GM18502 (cell line): ENCODE measurements at regions not wholly inside any gene's neighbourhood (a gene's known extent, or its start where the extent isn't known, plus 50 kb on each side); places are given as distances from the start of the nearest gene placed in this dataset.
"Not testable (repeated sequence)": the region's sequence is repeated elsewhere in the genome, so short reads cannot be mapped to it uniquely, and the experiment has no call there.

ENCODE experiments used
- ATAC-seq: cut with Tn5 transposase; IDR thresholded peaks from one replicate; pipeline ENCODE4 v1.9.1; 2021; ENCODE audit warnings: mild to moderate bottlenecking; ENCODE audit not compliant: unreplicated experiment, poor library complexity

GRCh38 chr2:154577390-154577789, 121.1 kb upstream of the KCNJ3 start:
- ATAC-seq = no peak

- no peak for ATAC-seq
These were observed 117.7 kb upstream of the KCNJ3 start for GRCh38 chr2:154580767-154581166.

- not testable (repeated sequence) for ATAC-seq
These were observed 115.8 kb upstream of the KCNJ3 start for GRCh38 chr2:154582694-154583093.

GRCh38 chr2:154583274-154583673, 115.2 kb upstream of the KCNJ3 start:
- ATAC-seq = not testable (repeated sequence)

GRCh38 chr2:154587739-154588138, 110.8 kb upstream of the KCNJ3 start:
- no peak for ATAC-seq

- no peak for ATAC-seq
These were observed 109.7 kb upstream of the KCNJ3 start for GRCh38 chr2:154588838-154589237.

- ATAC-seq = no peak
These were observed 109.0 kb upstream of the KCNJ3 start for GRCh38 chr2:154589514-154589913.

- ATAC-seq = no peak
These were observed 107.1 kb upstream of the KCNJ3 start for GRCh38 chr2:154591294-154591820.

- ATAC-seq = no peak
These were observed 99.3 kb upstream of the KCNJ3 start for GRCh38 chr2:154599189-154599588.

GRCh38 chr2:154600927-154601494, 97.5 kb upstream of the KCNJ3 start:
- no peak for ATAC-seq

GRCh38 chr2:154603682-154604081, 94.8 kb upstream of the KCNJ3 start:
- ATAC-seq = no peak

GRCh38 chr2:154608438-154608837, 90.1 kb upstream of the KCNJ3 start:
- no peak for ATAC-seq

- ATAC-seq = no peak
These were observed 83.6 kb upstream of the KCNJ3 start for GRCh38 chr2:154614906-154615305.

GRCh38 chr2:154616659-154617058, 81.8 kb upstream of the KCNJ3 start:
- no peak for ATAC-seq

- ATAC-seq = no peak
These were observed 78.0 kb upstream of the KCNJ3 start for GRCh38 chr2:154620471-154620870.

GRCh38 chr2:154623819-154624218, 74.7 kb upstream of the KCNJ3 start:
- peak; percentile 61 for ATAC-seq

- ATAC-seq = no peak
These were observed 61.0 kb upstream of the KCNJ3 start for GRCh38 chr2:154637456-154637855.

- ATAC-seq = no peak
These were observed 59.7 kb upstream of the KCNJ3 start for GRCh38 chr2:154638783-154639182.

GRCh38 chr2:154640000-154640399, 58.5 kb upstream of the KCNJ3 start:
- no peak for ATAC-seq
